Left ventricle myocardium inferior (tissue), 1 donor: ENCODE measurements at regions not wholly inside any gene's neighbourhood (a gene's known extent, or its start where the extent isn't known, plus 50 kb on each side); places are given as distances from the start of the nearest gene placed in this dataset.

Source experiments
- DNase-seq: peaks from one replicate; pipeline ENCODE4 v3.0.0-alpha.2; 2020
- H3K27ac ChIP-seq: fragments of 200-600 bp; replicated peaks from 2 replicates; pipeline ENCODE4 v1.8.0; 2021
- H3K27me3 ChIP-seq: fragments of 200-600 bp; 2 replicates; pipeline ENCODE4 v1.8.0; 2021; ENCODE audit warnings: low read depth
- H3K36me3 ChIP-seq: fragments of 200-600 bp; 2 replicates; pipeline ENCODE4 v1.8.0; 2021
- H3K4me1 ChIP-seq: fragments of 200-600 bp; 2 replicates; pipeline ENCODE4 v1.8.0; 2021
- H3K4me3 ChIP-seq: fragments of 200-600 bp; 2 replicates; pipeline ENCODE4 v1.8.0; 2021; ENCODE audit warnings: mild to moderate bottlenecking, moderate library complexity
- H3K9me3 ChIP-seq: fragments of 200-600 bp; replicated peaks from 2 replicates; pipeline ENCODE4 v1.8.0; 2021
- CTCF ChIP-seq: fragments of 200-600 bp; IDR thresholded peaks from 2 replicates; pipeline ENCODE4 v1.8.0; 2021; ENCODE audit warnings: antibody characterized with exemption, mild to moderate bottlenecking, borderline replicate concordance
- intact Hi-C: fragments of 100-400 bp; cut with micrococcal nuclease; formaldehyde crosslinking; loops from one replicate; pipeline ENCODE4 v1.11.0; 2022
- donor health status: DM: no; HTN: yes; CAD: no; lungs with severe emphysema.

GRCh38 chr14:71675126-71675899 lies 256.9 kb upstream of the RGS6 start:
- peaks cover 5% of the 10 kb centered on the region for H3K9me3 ChIP-seq
- peaks cover 13% of the 10 kb centered on the region for H3K36me3 ChIP-seq
- no peak for DNase-seq
- H3K27me3 ChIP-seq = no peaks in the 10 kb centered on the region
- H3K27ac ChIP-seq = no peak overlapping the region
- TF ChIP-seq CTCF = no peak
- intact Hi-C loops = no loop called here
- H3K4me3 ChIP-seq = no peak overlapping the region
- no peaks in the 10 kb centered on the region for H3K4me1 ChIP-seq

GRCh38 chr14:71675900-71676287 lies 256.3 kb upstream of the RGS6 start:
- Histone ChIP-seq H3K4me3 (no peak overlapping the region), H3K4me1 (no peaks in the 10 kb centered on the region), H3K36me3 (peaks cover 13% of the 10 kb centered on the region), H3K9me3 (peaks cover 5% of the 10 kb centered on the region), H3K27me3 (no peaks in the 10 kb centered on the region), H3K27ac (no peak overlapping the region)
- TF ChIP-seq CTCF = no peak
- DNase-seq = no peak
- intact Hi-C loops = no loop called here

GRCh38 chr14:71680736-71681387 lies 251.4 kb upstream of the RGS6 start:
- no peak overlapping the region for H3K27ac ChIP-seq
- no peaks in the 10 kb centered on the region for H3K27me3 ChIP-seq
- no peak for TF ChIP-seq CTCF
- H3K4me1 ChIP-seq = no peaks in the 10 kb centered on the region
- H3K4me3 ChIP-seq = no peak overlapping the region
- H3K9me3 ChIP-seq = peaks cover 5% of the 10 kb centered on the region
- intact Hi-C loops = no loop called here
- peaks cover 3% of the 10 kb centered on the region for H3K36me3 ChIP-seq
- no peak for DNase-seq

GRCh38 chr14:71682337-71682736 lies 249.9 kb upstream of the RGS6 start:
- H3K36me3 ChIP-seq = no peaks in the 10 kb centered on the region
- no peaks in the 10 kb centered on the region for H3K27me3 ChIP-seq
- H3K9me3 ChIP-seq = peaks cover 5% of the 10 kb centered on the region
- DNase-seq = no peak
- H3K4me3 ChIP-seq = no peak overlapping the region
- no peak for TF ChIP-seq CTCF
- intact Hi-C loops = no loop called here
- H3K4me1 ChIP-seq = no peaks in the 10 kb centered on the region
- no peak overlapping the region for H3K27ac ChIP-seq

GRCh38 chr14:71684323-71684722 lies 247.9 kb upstream of the RGS6 start:
- Histone ChIP-seq H3K4me3 (no peak overlapping the region), H3K36me3 (no peaks in the 10 kb centered on the region), H3K27ac (no peak overlapping the region), H3K9me3 (no peaks in the 10 kb centered on the region), H3K4me1 (no peaks in the 10 kb centered on the region), H3K27me3 (no peaks in the 10 kb centered on the region)
- DNase-seq = no peak
- intact Hi-C loops = no loop called here
- no peak for TF ChIP-seq CTCF
